Neural cell (in vitro differentiated cells): ENCODE measurements at regions not wholly inside any gene's neighbourhood (a gene's known extent, or its start where the extent isn't known, plus 50 kb on each side); places are given as distances from the start of the nearest gene placed in this dataset.

ENCODE experiments used
- H2AFZ ChIP-seq: fragments of 200-600, 300-800 bp; sonication (generic), shearing (Covaris generic); 2 replicates; pipeline ENCODE4 v1.6.0; 2014; ENCODE audit warnings: low read depth, mild to moderate bottlenecking, antibody characterized with exemption, low read length, moderate library complexity
- H3F3A ChIP-seq: fragments of 200-600 bp; shearing (Covaris generic); 2 replicates; pipeline ENCODE4 v1.6.1; 2016; ENCODE audit warnings: mild to moderate bottlenecking, moderate library complexity, mixed read lengths, antibody characterized with exemption, low read length; ENCODE audit not compliant: insufficient read depth, poor library complexity, severe bottlenecking
- H3K27ac ChIP-seq: fragments of 200-600, 300-800 bp; sonication (generic), shearing (Covaris generic); 2 replicates; pipeline ENCODE4 v1.5.1; 2014; ENCODE audit warnings: mild to moderate bottlenecking, low read length, moderate library complexity
- H3K27me3 ChIP-seq: fragments of 300-800, 200-600 bp; sonication (generic), shearing (Covaris generic); 2 replicates; pipeline ENCODE4 v1.6.0; 2014; ENCODE audit warnings: mild to moderate bottlenecking, low read depth, low read length, moderate library complexity; ENCODE audit not compliant: insufficient read depth
- H3K36me3 ChIP-seq: fragments of 300-800, 200-600 bp; sonication (generic), shearing (Covaris generic); 2 replicates; pipeline ENCODE4 v1.5.1; 2014; ENCODE audit warnings: mild to moderate bottlenecking, antibody characterized with exemption, low read length, moderate library complexity; ENCODE audit not compliant: insufficient read depth
- H3K4me2 ChIP-seq: fragments of 300-800, 200-600 bp; sonication (generic), shearing (Covaris generic); 2 replicates; pipeline ENCODE4 v1.6.0; 2014; ENCODE audit warnings: mild to moderate bottlenecking, low read length
- H3K4me3 ChIP-seq: fragments of 300-800, 200-600 bp; sonication (generic), shearing (Covaris generic); 2 replicates; pipeline ENCODE4 v1.5.1; 2014; ENCODE audit warnings: mild to moderate bottlenecking, low read length, moderate library complexity
- H3K79me2 ChIP-seq: fragments of 200-600 bp; shearing (Covaris generic); replicated peaks from 2 replicates; pipeline ENCODE4 v1.6.0; 2014; ENCODE audit warnings: mild to moderate bottlenecking, low read length, moderate library complexity; ENCODE audit not compliant: insufficient read depth
- H3K9ac ChIP-seq: fragments of 300-800, 200-600 bp; sonication (generic), shearing (Covaris generic); 2 replicates; pipeline ENCODE4 v1.6.1; 2016; ENCODE audit warnings: mild to moderate bottlenecking, low read length, mixed read lengths
- H3K9me2 ChIP-seq: fragments of 200-600 bp; shearing (Covaris generic); 2 replicates; pipeline ENCODE4 v1.6.1; 2016; ENCODE audit warnings: mild to moderate bottlenecking, low read length, mixed read lengths; ENCODE audit not compliant: insufficient read depth
- H3K9me3 ChIP-seq: fragments of 200-600, 300-800 bp; sonication (generic), shearing (Covaris generic); 2 replicates; pipeline ENCODE4 v1.6.1; 2016; ENCODE audit warnings: mild to moderate bottlenecking, mixed run types, low read length, moderate library complexity, mixed read lengths
- H4K20me1 ChIP-seq: fragments of 200-600 bp; shearing (Covaris generic); 2 replicates; pipeline ENCODE4 v1.6.1; 2016; ENCODE audit warnings: mild to moderate bottlenecking, mixed run types; ENCODE audit not compliant: insufficient read depth
- CTCF ChIP-seq: fragments of 450-650 bp; IDR thresholded peaks from 2 replicates; pipeline ENCODE4 v1.5.1; 2014; ENCODE audit warnings: antibody characterized with exemption, mild to moderate bottlenecking, moderate library complexity; ENCODE audit not compliant: poor library complexity, severe bottlenecking
- EP300 ChIP-seq: fragments of 450-650 bp; conservative IDR thresholded peaks from 2 replicates; pipeline ENCODE4 v1.6.1; 2014; ENCODE audit warnings: antibody characterized with exemption, mild to moderate bottlenecking, moderate library complexity; ENCODE audit not compliant: poor library complexity, severe bottlenecking
- EZH2 ChIP-seq: fragments of 200-600, 300-800 bp; shearing (Covaris generic), sonication (generic); IDR thresholded peaks from 2 replicates; pipeline ENCODE4 v1.6.1; 2014; ENCODE audit warnings: antibody characterized with exemption, low read length, borderline replicate concordance, mild to moderate bottlenecking; ENCODE audit not compliant: insufficient read depth, poor library complexity, severe bottlenecking
- MXI1 ChIP-seq: fragments of 450-650 bp; conservative IDR thresholded peaks from 2 replicates; pipeline ENCODE4 v1.6.1; 2014; ENCODE audit warnings: antibody characterized with exemption, mild to moderate bottlenecking; ENCODE audit not compliant: poor library complexity, severe bottlenecking
- POLR2AphosphoS5 ChIP-seq: IDR thresholded peaks from 2 replicates; pipeline ENCODE4 v1.6.1; 2012
- RAD21 ChIP-seq: fragments of 450-650 bp; conservative IDR thresholded peaks from 2 replicates; pipeline ENCODE4 v1.6.1; 2014; ENCODE audit warnings: antibody characterized with exemption, mild to moderate bottlenecking, moderate library complexity
- REST ChIP-seq: IDR thresholded peaks from 2 replicates; pipeline ENCODE4 v1.6.1; 2012; ENCODE audit warnings: borderline replicate concordance
- SMC3 ChIP-seq: fragments of 450-650 bp; conservative IDR thresholded peaks from 2 replicates; pipeline ENCODE4 v1.6.1; 2014; ENCODE audit warnings: antibody characterized with exemption, mild to moderate bottlenecking, moderate library complexity; ENCODE audit not compliant: poor library complexity
- TAF1 ChIP-seq: IDR thresholded peaks from 2 replicates; pipeline ENCODE4 v1.6.1; 2012; ENCODE audit warnings: low read depth

- Histone ChIP-seq H3K36me3 (no peaks in the 10 kb centered on the region), H3K4me2 (no peak overlapping the region), H3K4me3 (no peak overlapping the region), H3K9me2 (no peaks in the 10 kb centered on the region), H3K79me2 (no peaks in the 10 kb centered on the region), H3F3A (no peaks in the 10 kb centered on the region), H3K9me3 (no peaks in the 10 kb centered on the region), H3K27me3 (no peaks in the 10 kb centered on the region), H3K9ac (no peak overlapping the region), H4K20me1 (no peaks in the 10 kb centered on the region), H3K27ac (no peak overlapping the region), H2AFZ (no peak overlapping the region)
- TF ChIP-seq POLR2AphosphoS5 (no peak), REST (no peak), CTCF (no peak), EZH2 (no peak), RAD21 (no peak), TAF1 (no peak), MXI1 (no peak), EP300 (no peak), SMC3 (no peak)
These were observed 234.2 kb upstream of the TOX3 start for GRCh38 chr16:52781005-52781630.

- no peaks in the 10 kb centered on the region for H3K9me2 ChIP-seq
- no peaks in the 10 kb centered on the region for H3K79me2 ChIP-seq
- H3F3A ChIP-seq, result no peaks in the 10 kb centered on the region
- no peak overlapping the region for H3K4me3 ChIP-seq
- no peaks in the 10 kb centered on the region for H3K27me3 ChIP-seq
- no peak overlapping the region for H2AFZ ChIP-seq
- H3K36me3 ChIP-seq, result no peaks in the 10 kb centered on the region
- H3K4me2 ChIP-seq, result no peak overlapping the region
- H3K27ac ChIP-seq, result no peak overlapping the region
- no peak overlapping the region for H3K9ac ChIP-seq
- H3K9me3 ChIP-seq, result no peaks in the 10 kb centered on the region
- H4K20me1 ChIP-seq, result no peaks in the 10 kb centered on the region
- TF ChIP-seq RAD21, result no peak
- no peak for TF ChIP-seq POLR2AphosphoS5
- TF ChIP-seq EZH2, result no peak
- TF ChIP-seq CTCF, result no peak
These were observed 226.1 kb upstream of the TOX3 start for GRCh38 chr16:52773026-52773425.
